ENCODE measurements at regions not wholly inside any gene's neighbourhood (a gene's known extent, or its start where the extent isn't known, plus 50 kb on each side); places are given as distances from the start of the nearest gene placed in this dataset.
"Not testable (repeated sequence)": the region's sequence is repeated elsewhere in the genome, so short reads cannot be mapped to it uniquely, and the experiment has no call there.

DNA sequence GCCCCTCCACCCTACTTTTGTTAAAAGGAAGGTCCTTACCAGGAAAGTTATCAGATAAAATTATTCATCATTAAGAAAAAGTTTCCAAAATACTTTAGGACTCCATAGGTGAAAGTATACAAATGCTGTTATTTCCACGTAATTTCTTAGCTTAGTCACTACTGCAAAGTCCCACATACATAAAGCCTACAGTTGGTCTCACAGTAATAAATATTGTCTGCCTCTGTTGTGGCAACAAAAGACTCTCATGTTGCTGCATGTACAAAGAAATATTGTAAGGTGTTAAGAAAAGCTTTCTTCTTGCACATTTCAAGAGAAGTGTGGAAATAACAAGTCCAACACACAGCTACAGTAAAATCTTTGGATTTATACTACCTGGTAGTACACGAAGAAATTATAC is 102.4 kb upstream of the DST start:
- DNase-seq (ENCODE audit: low spot score) = no peak

DNA sequence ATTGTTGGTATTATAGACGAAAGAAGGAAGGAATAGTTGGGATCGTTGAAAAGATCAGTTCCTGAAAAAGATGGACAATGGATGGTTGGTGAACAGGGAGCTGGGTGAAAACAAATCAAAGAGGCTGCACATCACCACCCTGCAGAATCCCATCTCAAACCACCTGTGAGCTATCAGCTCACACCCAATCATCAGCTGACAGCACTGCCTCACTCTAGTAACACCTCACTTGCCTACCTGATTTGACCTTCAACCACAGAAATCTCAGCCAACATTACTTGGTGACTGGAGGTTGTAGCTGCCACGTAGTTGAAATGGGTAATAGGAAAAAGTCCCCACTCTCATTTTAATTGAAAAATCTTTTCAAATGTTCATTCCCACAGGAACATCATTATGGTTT is 101.8 kb upstream of the DST start:
- DNase-seq (ENCODE audit: low spot score) = no peak

DNA sequence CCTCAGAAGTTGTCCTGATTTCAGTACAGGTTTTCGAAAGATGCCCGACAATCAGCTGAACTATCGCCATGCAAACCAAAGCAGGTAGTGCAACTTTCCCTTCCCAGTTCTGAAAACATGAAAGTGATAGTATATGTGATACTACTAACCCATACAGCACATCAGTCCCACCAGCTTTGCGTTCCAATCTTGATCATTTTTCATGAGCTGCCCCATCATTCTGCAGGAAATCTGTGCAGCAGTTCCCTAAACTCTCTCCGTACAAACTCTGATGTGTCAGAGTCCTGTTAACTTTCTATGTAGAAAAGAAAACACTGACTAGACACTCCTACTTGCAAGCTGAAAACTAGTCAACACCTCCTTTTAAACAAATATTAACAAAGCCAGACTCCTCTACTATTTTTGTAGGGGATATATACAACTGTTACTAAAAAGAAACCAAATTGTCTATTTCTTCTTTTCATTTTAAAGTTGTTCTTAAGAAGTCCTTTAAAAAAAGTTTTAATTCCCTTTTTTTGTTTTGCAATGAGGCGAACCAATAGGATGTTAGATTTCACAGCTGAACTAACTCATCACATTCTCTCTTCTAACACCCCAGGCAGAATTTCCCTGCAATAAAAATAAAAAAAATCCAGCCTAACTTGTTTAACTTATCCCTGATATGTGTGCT is 99.6 kb upstream of the DST start:
- no peak for DNase-seq (ENCODE audit: low spot score)

DNA sequence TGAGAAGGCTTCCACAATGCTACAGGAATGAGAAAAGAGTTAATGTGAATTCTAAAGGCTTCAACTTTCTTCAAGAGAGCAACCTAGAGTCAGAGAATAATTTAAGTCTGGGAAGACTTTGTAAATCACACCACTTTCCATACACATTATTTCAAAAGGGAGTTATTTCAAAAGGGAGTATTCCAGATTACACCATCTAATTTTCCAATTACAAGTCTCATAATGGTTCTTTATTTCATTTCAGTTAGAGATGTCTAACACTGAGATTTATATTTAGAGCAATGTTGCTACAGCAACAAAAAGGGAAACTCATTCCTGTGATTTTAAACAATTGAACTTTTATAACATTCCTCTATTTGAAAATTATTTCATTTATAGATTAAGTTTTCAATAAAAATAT is 98.8 kb upstream of the DST start:
- DNase-seq (ENCODE audit: low spot score) = no peak

DNA sequence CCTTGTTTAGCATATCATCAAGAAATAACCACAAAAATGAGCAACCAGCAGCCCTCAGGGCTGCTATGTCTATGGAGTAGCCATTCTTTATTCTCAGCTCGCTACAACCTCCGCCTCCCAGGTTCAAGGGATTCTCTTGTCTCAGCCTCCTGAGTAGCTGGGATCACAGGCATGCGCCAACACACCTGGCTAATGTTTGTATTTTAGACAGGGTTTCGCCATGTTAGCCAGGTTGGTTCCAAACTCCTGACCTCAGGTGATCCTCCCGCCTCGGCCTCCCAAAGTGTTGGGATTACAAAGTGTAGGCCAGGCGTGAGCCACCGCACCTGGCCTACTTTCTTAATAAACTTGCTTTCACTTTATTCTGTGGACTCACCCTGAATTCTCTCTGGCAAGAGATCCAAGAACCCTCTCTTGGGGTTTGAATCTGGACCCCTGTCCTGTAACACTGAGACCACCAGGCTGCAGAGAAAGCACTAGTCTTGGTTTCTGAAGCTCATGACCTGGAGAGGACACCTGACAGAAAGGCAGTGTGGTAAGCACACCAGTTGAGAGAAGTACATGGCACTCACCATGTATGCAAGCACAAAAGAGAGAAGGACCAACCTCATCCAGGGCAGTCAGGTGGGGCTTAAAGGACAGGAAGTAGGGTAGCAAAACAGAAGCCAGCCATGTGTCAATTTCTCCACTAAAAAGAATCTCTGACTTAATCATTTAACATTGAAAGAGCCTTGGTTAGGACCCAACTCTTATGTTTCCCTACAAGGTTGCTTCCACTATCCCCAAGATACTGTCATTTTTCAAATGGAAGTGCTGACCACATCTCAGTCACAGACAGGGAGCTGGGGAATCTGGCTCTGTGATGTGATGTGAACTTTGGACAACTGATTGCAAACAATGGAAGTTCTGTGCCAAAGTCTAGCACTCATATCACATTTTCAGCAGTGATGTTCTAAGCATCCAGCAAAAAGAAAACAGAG is 97.4 kb upstream of the DST start:
- no peak for DNase-seq (ENCODE audit: low spot score)

DNA sequence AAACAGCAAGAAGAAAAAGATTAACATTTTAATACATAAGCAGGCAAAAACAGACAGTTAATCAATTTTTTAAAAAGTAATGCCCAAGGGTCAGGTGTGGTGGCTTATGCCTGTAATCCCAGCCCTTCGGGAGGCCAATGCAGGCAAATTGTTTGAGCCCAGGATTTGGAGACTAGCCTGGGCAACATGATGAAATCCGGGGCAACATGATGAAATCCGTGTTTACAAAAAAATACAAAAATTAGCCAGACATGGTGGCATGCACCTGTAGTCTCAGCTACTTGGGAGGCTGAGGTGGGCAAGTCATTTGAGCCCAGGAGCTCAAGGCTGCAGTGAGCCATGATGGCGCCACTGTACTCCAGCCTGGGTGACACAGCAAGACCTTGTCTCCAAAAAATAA is 94.1 kb upstream of the DST start:
- DNase-seq (ENCODE audit: low spot score) = no peak

DNA sequence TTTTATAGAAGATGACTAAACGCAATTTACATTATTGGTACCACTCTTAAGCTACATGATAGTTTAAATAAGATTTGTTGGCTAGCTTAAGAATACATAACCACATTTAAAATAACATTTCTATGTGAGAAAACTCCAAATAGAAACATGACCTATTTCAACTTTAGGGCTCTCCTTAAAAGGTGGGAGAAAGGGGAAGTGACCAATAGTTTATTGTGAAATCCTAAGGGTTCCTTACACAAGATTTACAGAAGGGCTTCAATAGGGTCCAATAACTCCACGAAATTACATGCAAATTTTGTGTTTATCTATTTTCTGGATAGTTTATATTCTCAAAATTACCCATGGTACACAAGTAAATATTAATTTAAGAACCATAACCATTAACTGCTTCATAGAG is 91.6 kb upstream of the DST start:
- DNase-seq (ENCODE audit: low spot score) = no peak

DNA sequence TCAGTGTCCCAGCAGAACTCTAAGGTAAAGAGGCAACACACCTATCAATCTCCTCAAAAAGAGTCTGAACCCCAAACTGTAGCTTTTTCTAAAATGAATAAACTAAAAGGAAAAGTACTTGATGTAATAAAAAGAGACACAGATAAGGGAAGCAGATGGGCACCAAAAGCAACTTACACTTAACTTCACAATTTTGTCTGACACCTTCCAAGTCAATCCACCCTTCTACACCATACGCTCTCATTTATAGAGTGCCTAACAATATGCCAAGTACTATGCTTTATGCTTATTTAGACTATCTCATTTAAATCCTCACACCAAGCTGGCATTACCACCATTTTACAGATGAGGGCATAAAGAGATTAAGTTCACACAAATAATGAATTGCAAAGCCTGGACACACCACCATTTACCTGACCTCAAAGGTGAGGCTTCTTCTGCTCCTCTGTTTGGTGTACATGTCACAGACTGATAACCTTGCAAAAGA is 90.6 kb upstream of the DST start:
- no peak for DNase-seq (ENCODE audit: low spot score)

DNA sequence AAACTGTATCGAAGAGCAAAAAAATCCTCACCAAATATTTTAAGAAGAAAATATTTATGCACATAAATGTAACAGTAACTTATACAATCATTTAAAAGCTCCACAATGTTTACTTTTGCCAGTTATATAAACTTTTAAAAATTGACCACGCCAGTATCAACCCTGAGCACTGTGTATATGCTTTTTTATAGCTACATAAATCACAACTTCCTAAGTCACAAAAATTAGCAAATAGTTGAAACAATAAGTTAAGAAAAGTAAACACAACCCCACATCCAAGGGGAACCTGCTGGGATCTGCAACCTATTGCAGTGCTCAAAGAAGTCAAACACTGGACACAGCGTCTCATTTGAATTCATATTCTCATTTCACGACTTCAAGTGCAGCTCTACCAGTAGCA is 89.8 kb upstream of the DST start:
- no peak for DNase-seq (ENCODE audit: low spot score)

DNA sequence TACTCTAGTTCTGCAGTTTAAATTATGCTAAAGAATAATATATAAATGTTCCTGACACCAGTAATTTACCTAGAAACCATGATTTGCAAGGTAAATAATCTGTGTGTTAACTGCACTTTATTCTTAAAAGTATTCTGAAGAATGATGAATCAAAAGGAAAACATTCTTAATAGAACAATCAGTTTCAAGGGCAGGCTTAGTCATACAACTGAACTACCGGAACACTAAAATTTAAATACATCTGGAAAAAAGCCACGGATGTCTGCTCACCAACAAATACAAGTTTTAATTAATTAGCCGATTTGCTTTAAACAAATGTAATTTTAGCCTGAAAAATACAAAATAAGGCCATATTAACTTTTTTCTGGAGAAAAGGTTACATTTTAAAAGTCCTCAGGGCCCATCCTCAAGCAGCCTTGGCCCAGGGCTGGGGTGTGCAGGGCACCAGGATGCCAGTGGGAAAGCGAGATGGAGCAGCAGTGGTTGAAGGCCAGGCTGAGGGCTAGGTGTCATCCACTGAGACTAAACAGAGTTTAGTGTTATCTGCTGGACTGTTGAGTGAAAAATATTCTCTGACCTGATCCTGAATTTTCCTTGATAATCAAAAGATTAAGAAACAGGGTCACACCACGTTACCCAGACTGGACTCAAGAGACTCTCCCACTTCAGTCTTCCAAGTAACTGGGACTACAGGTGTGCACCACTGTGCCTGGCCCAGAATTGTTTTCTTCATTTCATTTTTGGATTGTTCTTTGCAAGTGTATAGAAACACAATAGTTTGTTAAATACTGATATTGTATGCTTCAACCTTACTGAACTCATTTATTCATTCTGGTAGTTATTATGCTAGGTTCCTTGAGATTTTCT is 88.2 kb upstream of the DST start:
- no peak for DNase-seq (ENCODE audit: low spot score)

DNA sequence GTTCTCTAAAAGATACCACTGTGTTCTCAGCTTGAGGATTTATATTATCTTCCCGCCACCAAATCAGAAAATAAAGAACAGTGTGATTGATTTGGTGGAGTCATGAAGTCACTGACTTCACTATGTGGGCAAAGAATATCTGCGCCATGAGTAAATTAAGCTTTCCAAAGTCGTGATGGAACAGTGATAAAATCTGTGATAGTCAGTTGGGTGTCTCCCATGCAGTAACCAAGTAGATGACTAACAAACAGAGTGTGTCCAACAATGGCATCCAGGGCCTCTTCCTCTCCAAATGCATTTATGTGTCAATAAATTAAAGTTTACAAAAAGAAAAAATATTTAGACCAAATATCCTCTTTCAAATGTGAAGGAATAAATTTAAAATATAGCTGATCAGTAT is 87.0 kb upstream of the DST start:
- DNase-seq (ENCODE audit: low spot score) = no peak

DNA sequence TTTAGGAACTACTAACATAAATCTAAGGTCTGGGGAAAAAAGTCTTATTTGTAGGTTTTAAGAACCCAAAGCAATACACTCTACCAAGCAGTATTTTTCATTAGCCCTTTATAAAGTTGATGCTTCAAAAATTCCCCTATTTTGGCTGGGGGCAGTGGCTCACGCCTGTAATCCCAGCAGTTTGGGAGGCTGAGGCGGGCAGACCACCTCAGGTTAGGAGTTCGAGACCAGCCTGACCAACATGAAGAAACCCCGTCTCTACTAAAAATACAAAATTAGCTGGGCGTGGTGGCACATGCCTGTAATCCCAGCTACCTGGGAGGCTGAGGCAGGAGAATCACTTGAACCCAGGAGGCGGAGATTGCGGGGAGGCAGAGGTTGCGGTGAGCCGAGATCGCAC is 86.5 kb upstream of the DST start:
- not testable (repeated sequence) for DNase-seq (ENCODE audit: low spot score)

DNA sequence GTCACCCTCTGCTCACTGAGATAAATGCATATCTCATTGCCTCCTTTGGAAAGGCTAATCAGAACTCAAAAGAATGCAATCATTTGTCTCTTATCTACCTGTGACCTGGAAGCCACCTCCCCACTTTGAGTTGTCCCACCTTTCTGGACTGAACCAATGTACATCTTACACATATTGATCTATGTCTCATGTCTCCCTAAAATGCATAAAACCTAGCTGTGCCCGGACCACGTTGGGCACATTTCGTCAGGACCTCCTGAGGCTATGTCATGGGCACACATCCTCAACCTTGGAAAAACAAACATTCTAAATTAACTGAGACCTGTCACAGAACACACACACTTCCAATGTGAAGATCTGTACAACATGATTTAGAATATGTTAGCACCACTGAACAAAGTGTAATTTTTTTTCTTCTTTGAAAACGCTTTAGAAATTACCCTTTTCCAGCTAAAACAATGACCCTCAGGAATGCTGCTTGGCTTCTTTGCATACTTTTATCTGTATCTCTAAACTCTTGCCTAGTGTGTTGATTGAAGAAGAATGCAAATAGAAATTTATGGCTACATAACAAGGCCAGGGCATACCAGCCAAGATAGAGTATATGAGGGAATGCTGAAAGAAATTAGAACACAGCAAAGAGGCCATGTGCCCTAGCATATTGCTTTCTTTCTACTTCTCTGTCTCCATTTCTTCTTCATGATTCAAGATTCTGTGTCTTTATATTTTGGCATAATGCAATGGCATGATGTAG is 84.6 kb upstream of the DST start:
- no peak for DNase-seq (ENCODE audit: low spot score)

DNA sequence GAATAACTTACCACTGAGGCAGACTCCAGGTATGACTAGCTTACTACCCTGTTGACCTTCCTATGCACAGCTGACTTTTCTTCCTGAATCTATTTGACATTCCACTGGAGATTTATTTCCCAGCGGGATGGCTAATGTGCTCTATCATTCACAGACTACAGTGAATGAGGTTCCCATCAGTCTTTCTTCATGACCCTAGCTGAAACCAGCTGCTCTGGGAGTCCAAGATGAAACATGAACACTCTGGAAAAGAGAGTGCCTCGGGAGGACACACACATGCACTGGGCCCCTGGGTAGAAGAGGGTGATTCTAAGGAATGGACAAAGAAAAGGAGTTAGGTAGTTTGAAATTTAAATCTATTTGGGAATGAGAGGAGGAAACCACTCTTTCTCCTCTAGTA is 82.6 kb upstream of the DST start:
- no peak for DNase-seq (ENCODE audit: low spot score)

DNA sequence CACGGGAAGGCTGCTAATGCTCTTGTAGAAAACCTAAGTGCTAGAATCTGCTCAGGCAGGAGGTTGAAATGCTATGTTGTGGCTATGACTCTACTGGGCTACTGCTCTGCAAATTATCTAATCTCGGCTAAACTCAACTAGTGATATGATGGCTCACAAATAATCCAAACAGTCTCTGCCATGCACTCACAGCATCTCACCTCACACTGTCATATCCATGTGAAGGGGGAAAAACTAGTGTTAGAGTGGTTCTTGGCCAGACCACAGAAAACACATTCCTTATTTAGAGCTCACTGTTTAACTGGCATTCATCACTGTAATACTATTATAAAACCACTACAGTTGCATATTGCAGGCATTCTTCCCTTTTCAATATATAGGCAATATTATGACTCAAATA is 81.8 kb upstream of the DST start:
- DNase-seq (ENCODE audit: low spot score) = no peak

DNA sequence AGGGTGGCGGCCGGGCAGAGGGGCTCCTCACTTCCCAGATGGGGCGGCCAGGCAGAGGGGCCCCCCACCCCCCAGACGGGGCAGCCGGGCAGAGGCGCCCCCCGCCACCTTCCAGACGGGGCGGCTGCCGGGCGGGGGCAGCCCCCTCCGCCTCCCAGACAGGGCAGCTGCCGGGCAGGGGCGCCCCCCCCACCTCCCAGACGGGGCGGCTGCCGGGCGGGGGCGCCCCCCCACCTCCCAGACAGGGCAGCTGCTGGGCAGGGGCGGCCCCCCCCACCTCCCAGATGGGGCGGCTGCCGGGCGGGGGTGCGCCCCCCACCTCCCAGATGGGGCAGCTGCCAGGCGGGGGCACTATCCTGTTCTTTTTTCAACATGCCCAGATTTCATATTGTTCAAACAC is 78.2 kb upstream of the DST start:
- no peak for DNase-seq (ENCODE audit: low spot score)

DNA sequence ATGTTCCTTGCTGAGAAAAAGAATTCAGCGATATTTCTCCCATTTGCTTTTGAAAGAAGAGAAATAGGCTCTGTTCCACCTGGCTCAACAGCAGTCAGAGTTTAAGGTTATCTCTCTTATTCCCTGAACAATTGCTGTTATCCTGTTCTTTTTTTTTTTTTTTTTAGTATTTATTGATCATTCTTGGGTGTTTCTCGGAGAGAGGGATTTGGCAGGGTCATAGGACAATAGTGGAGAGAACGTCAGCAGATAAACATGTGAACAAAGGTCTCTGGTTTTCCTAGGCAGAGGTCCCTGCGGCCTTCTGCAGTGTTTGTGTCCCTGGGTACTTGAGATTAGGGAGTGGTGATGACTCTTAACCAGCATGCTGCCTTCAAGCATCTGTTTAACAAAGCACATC is 77.5 kb upstream of the DST start:
- not testable (repeated sequence) for DNase-seq (ENCODE audit: low spot score)

DNA sequence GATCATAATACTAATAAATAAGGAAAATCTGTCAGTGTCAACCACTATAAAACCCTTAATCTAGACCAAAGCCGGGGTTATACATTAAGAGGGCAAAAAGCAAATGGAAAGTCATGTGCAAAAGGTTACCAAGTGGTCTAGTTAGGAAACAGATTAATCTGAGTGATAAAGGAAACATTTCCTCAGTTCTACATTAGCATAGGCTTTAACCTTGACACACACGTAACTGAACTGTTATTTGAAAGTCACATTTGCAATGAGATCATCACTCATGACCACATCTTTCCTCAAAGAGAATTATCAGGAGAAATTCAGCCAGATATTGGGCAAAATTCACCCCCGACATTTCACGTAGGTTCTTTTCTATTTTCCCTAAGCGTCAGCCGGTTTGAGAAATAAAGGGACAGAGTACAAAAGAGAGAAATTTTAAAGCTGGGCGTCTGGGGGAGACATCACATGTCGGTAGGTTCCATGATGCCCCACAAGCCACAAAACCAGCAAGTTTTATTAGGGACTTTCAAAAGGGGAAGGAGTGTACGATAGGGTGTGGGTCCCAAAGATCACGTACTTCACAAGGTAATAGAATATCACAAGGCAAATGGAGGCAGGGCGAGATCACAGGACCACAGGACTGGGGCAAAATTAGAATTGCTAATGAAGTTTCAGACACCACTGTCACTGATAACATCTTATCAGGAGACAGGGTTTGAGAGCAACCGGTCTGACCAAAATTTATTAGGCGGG is 76.8 kb upstream of the DST start:
- DNase-seq (ENCODE audit: low spot score) = not testable (repeated sequence)

DNA sequence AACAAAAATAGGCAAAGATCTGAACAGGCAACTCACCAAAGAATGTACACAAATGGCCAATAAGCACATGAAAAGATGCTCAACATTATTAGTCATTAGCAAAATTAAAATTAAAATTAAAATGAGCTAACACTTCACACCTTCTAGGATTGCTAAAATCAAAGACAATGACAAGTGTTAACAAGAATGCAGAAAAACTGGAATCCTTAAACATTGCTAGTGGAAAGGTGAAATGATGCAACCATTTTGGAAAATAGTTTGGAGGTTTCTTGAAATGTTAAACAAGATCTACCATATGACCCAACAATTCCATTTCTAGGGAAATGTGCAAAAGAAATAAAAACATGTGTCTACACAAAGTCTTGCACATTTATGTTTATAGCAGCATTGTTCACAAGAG is 75.5 kb upstream of the DST start:
- DNase-seq (ENCODE audit: low spot score) = no peak

DNA sequence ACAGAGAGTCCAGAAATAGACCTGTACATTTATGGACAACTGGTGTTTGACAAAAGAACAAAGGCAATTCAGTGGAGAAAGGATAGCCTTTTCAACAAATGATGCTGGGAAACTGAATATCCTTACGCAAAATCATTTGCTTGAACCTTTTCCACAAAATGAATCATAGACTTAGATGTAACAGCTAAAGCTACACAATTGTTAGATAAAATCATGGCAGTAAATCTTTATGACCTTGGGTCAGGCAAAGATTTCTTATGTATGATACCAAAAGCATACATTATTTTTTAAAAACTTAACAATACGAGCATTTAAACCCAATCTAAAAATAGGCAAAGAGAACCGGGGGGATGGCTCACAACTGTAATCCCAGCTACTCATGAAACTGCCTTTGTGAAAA is 73.5 kb upstream of the DST start:
- no peak for DNase-seq (ENCODE audit: low spot score)

DNA sequence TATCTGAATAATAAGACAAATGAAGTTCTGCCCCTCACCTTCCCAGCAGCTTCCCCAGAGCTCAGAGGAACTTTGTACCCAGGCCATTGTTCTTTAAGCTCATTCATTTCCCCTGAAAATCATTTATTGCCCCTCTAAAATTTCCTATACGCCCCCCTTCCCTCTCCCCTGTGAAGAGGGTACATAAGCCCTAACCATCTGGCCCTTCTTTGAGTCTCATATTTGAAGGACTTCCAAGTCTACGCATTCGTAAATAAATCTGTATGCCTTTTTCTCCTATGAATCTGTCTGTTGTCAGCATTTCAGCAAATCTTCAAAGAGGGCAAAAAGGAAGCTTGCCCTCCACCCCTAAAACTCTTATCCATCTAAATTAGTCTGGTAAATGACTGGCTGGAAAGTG is 73.1 kb upstream of the DST start:
- no peak for DNase-seq (ENCODE audit: low spot score)

All from CD4-positive, alpha-beta T cell treated with Interleukin-15 for 4 hours (primary cell).